Nephron (organoid): ENCODE measurements at regions not wholly inside any gene's neighbourhood (a gene's known extent, or its start where the extent isn't known, plus 50 kb on each side); places are given as distances from the start of the nearest gene placed in this dataset.
"Not testable (repeated sequence)": the region's sequence is repeated elsewhere in the genome, so short reads cannot be mapped to it uniquely, and the experiment has no call there.

Experiments
- H3K27ac Mint-ChIP-seq, 3 experiments: 2 replicates each; pipeline ENCODE4 v1.8.0; 2020; ENCODE audit warnings: mixed read lengths in 3 of 3, mild to moderate bottlenecking in 2 of 3, moderate library complexity in 1 of 3
- H3K27me3 Mint-ChIP-seq: 2 replicates; pipeline ENCODE4 v1.8.0; 2021; ENCODE audit warnings: low read depth, mild to moderate bottlenecking, moderate library complexity, mixed read lengths
- H3K36me3 Mint-ChIP-seq: 2 replicates; pipeline ENCODE4 v1.8.0; 2020; ENCODE audit warnings: low read depth, mixed read lengths
- H3K4me1 Mint-ChIP-seq: 2 replicates; pipeline ENCODE4 v1.8.0; 2020; ENCODE audit warnings: mixed read lengths
- H3K4me3 Mint-ChIP-seq, 3 experiments: 2 replicates each; pipeline ENCODE4 v1.8.0; 2020; ENCODE audit warnings: mild to moderate bottlenecking in 3 of 3, mixed read lengths in 3 of 3, moderate library complexity in 2 of 3
- H3K9me3 Mint-ChIP-seq: 2 replicates; pipeline ENCODE4 v1.8.0; 2020; ENCODE audit warnings: mixed read lengths
- CTCF ChIP-seq, 3 experiments: fragments of 200-600 bp; sonication (generic); IDR thresholded peaks; one replicate each; pipeline ENCODE4 v1.5.0; 2021; ENCODE audit warnings: antibody characterized with exemption in 3 of 3; ENCODE audit not compliant: unreplicated experiment in 3 of 3

GRCh38 chr2:132033365-132033764 lies 128.4 kb downstream of the ANKRD30BL start:
- Mint-ChIP-seq H3K27me3 (peaks cover 14% of the 10 kb centered on the region), H3K4me1 (no peaks in the 10 kb centered on the region), H3K27ac (no peak overlapping the region), H3K4me3 (no peak overlapping the region), H3K9me3 (no peaks in the 10 kb centered on the region), H3K36me3 (no peaks in the 10 kb centered on the region)
- TF ChIP-seq CTCF (IDR thresholded peaks at IDR 0.05; ENCODE audit: unreplicated experiment in 3 of 3), result no peak

- H3K4me3 Mint-ChIP-seq, H3K27ac Mint-ChIP-seq, H3K4me1 Mint-ChIP-seq, H3K9me3 Mint-ChIP-seq, H3K36me3 Mint-ChIP-seq: not testable (repeated sequence)
- H3K27me3 Mint-ChIP-seq, result peaks cover 83% of the 10 kb centered on the region
These were observed 149.7 kb downstream of the ANKRD30BL start for GRCh38 chr2:132012046-132012445.

- H3K27ac Mint-ChIP-seq, result no peak overlapping the region
- H3K27me3 Mint-ChIP-seq, result peaks cover 88% of the 10 kb centered on the region
- H3K4me1 Mint-ChIP-seq, result no peaks in the 10 kb centered on the region
- no peak for TF ChIP-seq CTCF (IDR thresholded peaks at IDR 0.05; ENCODE audit: unreplicated experiment in 3 of 3)
- peak overlapping the region; percentile 57 to 81 (median 60) for H3K4me3 Mint-ChIP-seq
- no peaks in the 10 kb centered on the region for H3K36me3 Mint-ChIP-seq
- H3K9me3 Mint-ChIP-seq, result peaks cover 2% of the 10 kb centered on the region
These were observed 151.8 kb downstream of the ANKRD30BL start for GRCh38 chr2:132009874-132010521.

GRCh38 chr2:132009177-132009873 lies 152.4 kb downstream of the ANKRD30BL start:
- no peak for TF ChIP-seq CTCF (IDR thresholded peaks at IDR 0.05; ENCODE audit: unreplicated experiment in 3 of 3)
- H3K36me3 Mint-ChIP-seq, result no peaks in the 10 kb centered on the region
- peaks cover 2% of the 10 kb centered on the region for H3K9me3 Mint-ChIP-seq
- H3K4me1 Mint-ChIP-seq, result no peaks in the 10 kb centered on the region
- H3K27me3 Mint-ChIP-seq, result peaks cover 87% of the 10 kb centered on the region
- peak overlapping the region; percentile 81 for H3K4me3 Mint-ChIP-seq
- no peak overlapping the region for H3K27ac Mint-ChIP-seq

GRCh38 chr2:131990751-131991150 lies 171.0 kb downstream of the ANKRD30BL start:
- not testable (repeated sequence) for H3K27ac Mint-ChIP-seq, H3K27me3 Mint-ChIP-seq, H3K4me3 Mint-ChIP-seq, H3K9me3 Mint-ChIP-seq, H3K36me3 Mint-ChIP-seq, H3K4me1 Mint-ChIP-seq

- not testable (repeated sequence) for H3K9me3 Mint-ChIP-seq, H3K27ac Mint-ChIP-seq, H3K4me1 Mint-ChIP-seq, H3K27me3 Mint-ChIP-seq, H3K4me3 Mint-ChIP-seq, H3K36me3 Mint-ChIP-seq
These were observed 195.1 kb downstream of the ANKRD30BL start for GRCh38 chr2:131966671-131967070.

GRCh38 chr2:131966256-131966655 lies 195.5 kb downstream of the ANKRD30BL start:
- no peaks in the 10 kb centered on the region for H3K36me3 Mint-ChIP-seq
- H3K9me3 Mint-ChIP-seq, result no peaks in the 10 kb centered on the region
- H3K4me3 Mint-ChIP-seq, result no peak overlapping the region
- peaks cover 7% of the 10 kb centered on the region for H3K4me1 Mint-ChIP-seq
- TF ChIP-seq CTCF (IDR thresholded peaks at IDR 0.05; ENCODE audit: unreplicated experiment in 3 of 3), result no peak
- no peak overlapping the region for H3K27ac Mint-ChIP-seq
- no peaks in the 10 kb centered on the region for H3K27me3 Mint-ChIP-seq

GRCh38 chr2:131958019-131958609 lies 203.6 kb downstream of the ANKRD30BL start:
- not testable (repeated sequence) for H3K4me3 Mint-ChIP-seq, H3K36me3 Mint-ChIP-seq, H3K27ac Mint-ChIP-seq, H3K9me3 Mint-ChIP-seq, H3K27me3 Mint-ChIP-seq, H3K4me1 Mint-ChIP-seq

- H3K4me1 Mint-ChIP-seq, H3K27me3 Mint-ChIP-seq, H3K4me3 Mint-ChIP-seq, H3K9me3 Mint-ChIP-seq, H3K36me3 Mint-ChIP-seq: not testable (repeated sequence)
- peak overlapping the region in 1 of 3 experiments; percentile 14 for H3K27ac Mint-ChIP-seq
These were observed 213.1 kb downstream of the ANKRD30BL start for GRCh38 chr2:131948641-131949040.

GRCh38 chr2:131923287-131923686 lies 238.5 kb downstream of the ANKRD30BL start:
- H3K4me3 Mint-ChIP-seq, H3K36me3 Mint-ChIP-seq, H3K27ac Mint-ChIP-seq, H3K9me3 Mint-ChIP-seq, H3K4me1 Mint-ChIP-seq, H3K27me3 Mint-ChIP-seq: not testable (repeated sequence)

- not testable (repeated sequence) for H3K27ac Mint-ChIP-seq, H3K36me3 Mint-ChIP-seq, H3K9me3 Mint-ChIP-seq, H3K27me3 Mint-ChIP-seq, H3K4me1 Mint-ChIP-seq, H3K4me3 Mint-ChIP-seq
These were observed 238.9 kb downstream of the ANKRD30BL start for GRCh38 chr2:131922854-131923253.
